ENCODE measurements at regions not wholly inside any gene's neighbourhood (a gene's known extent, or its start where the extent isn't known, plus 50 kb on each side); places are given as distances from the start of the nearest gene placed in this dataset.

DNA sequence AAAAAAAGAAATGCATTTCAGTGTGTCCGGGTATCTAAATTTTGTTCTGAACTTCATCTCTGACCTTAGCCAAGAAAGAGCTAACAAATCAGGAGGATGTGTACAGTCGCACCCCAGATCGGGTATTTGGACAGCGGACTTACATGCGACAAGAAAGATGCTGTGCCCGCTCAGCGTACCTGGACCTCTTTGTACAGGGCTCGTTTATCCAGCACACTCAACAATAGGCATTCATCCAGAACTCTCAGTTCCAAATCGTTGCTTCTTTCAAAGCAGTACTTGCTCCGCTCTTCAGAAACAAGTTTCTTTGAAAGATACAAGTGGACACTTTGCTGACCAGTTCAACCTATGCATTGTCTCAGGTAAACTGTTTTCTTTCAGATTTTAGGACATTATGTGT, 191.7 kb downstream of the LY86 start:
- WGBS, 3 donors = 89 to 94% (median 92%) methylated on average over 10 of the region's 10 CpGs
- intact Hi-C loops (cut with DNase I) = no loop called here
- H3K4me3 ChIP-seq = no peak overlapping the region
- DNase-seq (no peak), ATAC-seq (no peak)
- no peak for TF ChIP-seq CTCF (IDR thresholded peaks at IDR 0.05)
- no peak overlapping the region for H3K27ac ChIP-seq
- peaks cover 9% of the 10 kb centered on the region for H3K4me1 ChIP-seq
- H3K9me3 ChIP-seq = no peaks in the 10 kb centered on the region
- H3K36me3 ChIP-seq (ENCODE audit: insufficient read depth in 1 of 2, low read depth in 1 of 2) = no peaks in the 10 kb centered on the region
- no peaks in the 10 kb centered on the region for H3K27me3 ChIP-seq (ENCODE audit: insufficient read depth in 3 of 3, low read length in 2 of 3)

DNA sequence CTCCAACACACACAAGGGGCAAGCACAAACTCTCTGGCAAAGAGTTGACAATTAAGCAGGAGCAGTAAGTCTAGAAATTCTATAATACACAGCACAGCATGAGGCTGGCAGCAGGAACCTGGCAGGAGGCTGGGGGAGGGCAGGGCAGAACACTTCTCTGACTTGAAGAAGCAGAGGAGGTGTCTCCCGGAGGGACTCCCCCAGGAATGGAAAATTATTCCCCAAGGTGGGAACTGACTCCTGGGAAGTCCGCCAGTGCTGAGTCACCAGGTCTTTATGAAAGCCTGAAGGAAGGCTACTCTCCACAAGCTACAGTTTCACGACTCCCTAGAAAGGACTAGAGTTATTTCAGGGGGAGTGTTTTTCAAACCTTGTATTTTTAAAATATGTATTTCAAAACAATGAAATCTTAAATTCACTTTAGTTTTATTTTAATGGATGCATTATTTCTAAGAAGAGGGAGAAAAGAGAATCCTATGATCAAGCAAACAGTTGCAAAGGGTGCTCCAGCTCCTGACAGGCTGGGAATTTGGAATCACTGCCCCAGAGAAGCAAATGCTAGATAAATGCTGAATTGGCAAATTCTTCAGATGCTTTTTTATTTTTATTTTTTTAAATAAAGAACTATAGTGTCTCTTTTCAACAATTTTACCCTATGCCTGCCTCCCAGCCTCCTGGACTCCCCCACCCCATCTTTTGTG, 192.8 kb downstream of the LY86 start:
- H3K36me3 ChIP-seq (ENCODE audit: insufficient read depth in 1 of 2, low read depth in 1 of 2) = no peaks in the 10 kb centered on the region
- intact Hi-C loops (cut with DNase I) = no loop called here
- WGBS, 3 donors = 12 to 28% (median 24%) methylated on average over 3 of the region's 3 CpGs
- peaks cover 9% of the 10 kb centered on the region for H3K4me1 ChIP-seq
- H3K27ac ChIP-seq = no peak overlapping the region
- DNase-seq (peak; percentile 71), ATAC-seq (peak; percentile 63 to 84 (median 84))
- no peak for TF ChIP-seq CTCF (IDR thresholded peaks at IDR 0.05)
- H3K4me3 ChIP-seq = no peak overlapping the region
- H3K27me3 ChIP-seq (ENCODE audit: insufficient read depth in 3 of 3, low read length in 2 of 3) = no peaks in the 10 kb centered on the region
- no peaks in the 10 kb centered on the region for H3K9me3 ChIP-seq

DNA sequence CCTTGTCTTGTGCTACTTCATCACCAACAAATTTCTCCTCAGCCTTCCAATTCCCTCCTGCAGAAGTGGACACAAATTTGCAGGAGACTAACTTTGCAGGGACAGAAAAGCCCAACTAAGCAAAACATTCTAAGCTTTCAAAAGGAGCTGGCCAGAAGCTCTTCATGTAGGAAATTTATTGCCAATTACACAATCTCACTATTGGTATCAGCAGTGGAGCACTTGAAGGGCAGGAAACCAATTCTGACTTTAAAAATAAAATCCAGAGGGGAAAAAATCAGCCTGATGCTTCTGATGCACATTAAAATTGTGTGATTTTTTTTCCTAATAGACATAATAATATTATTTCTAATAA, 193.3 kb downstream of the LY86 start:
- peaks cover 9% of the 10 kb centered on the region for H3K4me1 ChIP-seq
- DNase-seq = no peak
- no peak for ATAC-seq
- no peak for TF ChIP-seq CTCF (IDR thresholded peaks at IDR 0.05)
- intact Hi-C loops (cut with DNase I) = no loop called here
- H3K9me3 ChIP-seq = no peaks in the 10 kb centered on the region
- H3K27ac ChIP-seq = no peak overlapping the region
- no peaks in the 10 kb centered on the region for H3K27me3 ChIP-seq (ENCODE audit: insufficient read depth in 3 of 3, low read length in 2 of 3)
- H3K36me3 ChIP-seq (ENCODE audit: insufficient read depth in 1 of 2, low read depth in 1 of 2) = no peaks in the 10 kb centered on the region
- H3K4me3 ChIP-seq = no peak overlapping the region

DNA sequence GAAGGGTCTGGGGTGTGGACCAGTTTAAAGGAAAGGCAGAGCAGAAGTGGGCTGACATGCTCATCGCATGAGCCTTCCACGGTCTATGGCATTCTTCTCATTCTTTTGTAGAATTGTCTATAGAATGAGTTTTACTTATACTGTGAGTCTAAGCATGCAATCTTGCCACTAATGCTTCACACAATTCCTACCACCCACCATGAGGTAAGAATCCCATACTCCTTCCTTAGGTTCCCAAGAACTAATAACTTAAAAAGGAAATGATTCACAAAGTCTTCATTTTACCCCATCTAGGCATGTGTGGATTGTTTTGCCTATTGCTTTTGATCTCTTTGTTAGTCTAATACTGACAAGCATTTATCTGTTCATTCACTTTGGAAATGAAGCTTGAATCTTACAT, 195.2 kb downstream of the LY86 start:
- 92 to 95% (median 94%) methylated on average over 2 of the region's 2 CpGs for WGBS, 3 donors
- no peak for DNase-seq
- intact Hi-C loops (cut with DNase I) = no loop called here
- TF ChIP-seq CTCF (IDR thresholded peaks at IDR 0.05) = no peak
- H3K27me3 ChIP-seq (ENCODE audit: insufficient read depth in 3 of 3, low read length in 2 of 3) = no peaks in the 10 kb centered on the region
- ATAC-seq = no peak
- H3K27ac ChIP-seq = no peak overlapping the region
- peaks cover 12% of the 10 kb centered on the region for H3K4me1 ChIP-seq
- H3K36me3 ChIP-seq (ENCODE audit: insufficient read depth in 1 of 2, low read depth in 1 of 2) = no peaks in the 10 kb centered on the region
- no peak overlapping the region for H3K4me3 ChIP-seq
- no peaks in the 10 kb centered on the region for H3K9me3 ChIP-seq

DNA sequence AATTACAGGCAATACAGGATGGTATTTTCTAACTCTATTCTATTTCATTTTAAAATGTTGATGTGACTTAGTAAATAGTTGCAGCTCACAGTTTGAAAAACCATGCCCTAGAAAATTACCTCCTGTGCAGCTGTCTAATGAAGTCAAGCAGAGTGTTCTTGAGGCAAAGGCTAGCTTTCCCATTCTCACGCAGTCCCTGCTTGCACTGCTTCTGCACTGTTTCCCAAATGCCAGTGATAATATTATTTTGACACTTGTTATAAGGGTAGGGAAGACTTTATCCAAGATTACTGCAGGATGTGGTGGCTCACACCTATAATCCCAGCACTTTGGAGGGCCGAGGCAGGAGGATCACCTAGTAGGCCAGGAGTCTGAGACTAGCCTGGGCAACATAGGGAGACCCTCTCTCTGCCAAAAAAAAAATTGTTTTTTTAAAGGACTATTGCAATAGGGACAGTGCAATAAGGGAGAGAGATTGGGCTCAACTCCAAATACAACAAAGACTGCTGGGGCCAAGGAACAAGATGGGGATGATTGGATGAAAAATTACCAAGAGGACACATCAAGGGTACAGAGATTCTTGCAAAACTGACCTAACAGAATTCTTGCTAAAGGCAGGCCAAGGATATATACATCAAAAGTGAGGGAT, 196.1 kb downstream of the LY86 start:
- Histone ChIP-seq H3K36me3 (ENCODE audit: insufficient read depth in 1 of 2, low read depth in 1 of 2) (no peaks in the 10 kb centered on the region), H3K9me3 (no peaks in the 10 kb centered on the region), H3K27ac (no peak overlapping the region), H3K27me3 (ENCODE audit: insufficient read depth in 3 of 3, low read length in 2 of 3) (no peaks in the 10 kb centered on the region), H3K4me1 (peaks cover 12% of the 10 kb centered on the region), H3K4me3 (no peak overlapping the region)
- TF ChIP-seq CTCF (IDR thresholded peaks at IDR 0.05) = no peak
- intact Hi-C loops (cut with DNase I) = no loop called here
- peak in 1 of 4 donors; percentile 23 for ATAC-seq
- 79 to 89% (median 81%) methylated on average over 2 of the region's 2 CpGs for WGBS, 3 donors
- no peak for DNase-seq
